ENCODE measurements at regions not wholly inside any gene's neighbourhood (a gene's known extent, or its start where the extent isn't known, plus 50 kb on each side); places are given as distances from the start of the nearest gene placed in this dataset.

- H3K4me3 ChIP-seq (ENCODE audit: low read depth, low read length): no peak overlapping the region
- POLR2A ChIA-PET: no interaction called here
- CTCF ChIA-PET: no interaction called here
- no peak for TF ChIP-seq CTCF (IDR thresholded peaks at IDR 0.05; ENCODE audit: insufficient read depth, low read length, missing control alignments)
- no peak for DNase-seq (ENCODE audit: low read depth, low spot score)
These were observed 1766.0 kb downstream of the NCAM2 start for GRCh38 chr21:22764222-22764621.

- CTCF ChIA-PET: interaction anchor here (0.6 to 3.5 kb wide), 13 partner anchors 12 to 1816 kb away, joined by 3 to 34 read pairs (median 4); partner anchors contain the start of gene NCAM2
- POLR2A ChIA-PET: no interaction called here
These were observed 1793.2 kb downstream of the NCAM2 start for GRCh38 chr21:22791376-22791775.

GRCh38 chr21:22791986-22792560, 1793.9 kb downstream of the NCAM2 start:
- DNase-seq (ENCODE audit: low read depth, low spot score): no peak
- H3K4me3 ChIP-seq (ENCODE audit: low read depth, low read length): no peak overlapping the region
- POLR2A ChIA-PET: no interaction called here
- TF ChIP-seq CTCF (IDR thresholded peaks at IDR 0.05; ENCODE audit: insufficient read depth, low read length, missing control alignments): peak; percentile 40
- CTCF ChIA-PET: interaction anchor here (0.6 to 3.5 kb wide), 13 partner anchors 12 to 1817 kb away, joined by 3 to 34 read pairs (median 4); partner anchors contain the start of gene NCAM2

More at GRCh38 chr21:22791376-22791775, 1793.2 kb downstream of the NCAM2 start:
- no peak for TF ChIP-seq CTCF (IDR thresholded peaks at IDR 0.05; ENCODE audit: insufficient read depth, low read length, missing control alignments)
- no peak overlapping the region for H3K4me3 ChIP-seq (ENCODE audit: low read depth, low read length)
- no peak for DNase-seq (ENCODE audit: low read depth, low spot score)

- DNase-seq (ENCODE audit: low read depth, low spot score): no peak
- POLR2A ChIA-PET: no interaction called here
- H3K4me3 ChIP-seq (ENCODE audit: low read depth, low read length): no peak overlapping the region
- TF ChIP-seq CTCF (IDR thresholded peaks at IDR 0.05; ENCODE audit: insufficient read depth, low read length, missing control alignments): no peak
- CTCF ChIA-PET: interaction anchor here (0.6 kb wide), 1 partner anchor 14 kb away, joined by 3 read pairs; no protein-coding TSS in a partner anchor
These were observed 1796.9 kb downstream of the NCAM2 start for GRCh38 chr21:22795091-22795490.

GRCh38 chr21:22795644-22796043, 1797.4 kb downstream of the NCAM2 start:
- no peak for DNase-seq (ENCODE audit: low read depth, low spot score)
- H3K4me3 ChIP-seq (ENCODE audit: low read depth, low read length): no peak overlapping the region
- POLR2A ChIA-PET: no interaction called here
- no peak for TF ChIP-seq CTCF (IDR thresholded peaks at IDR 0.05; ENCODE audit: insufficient read depth, low read length, missing control alignments)
- CTCF ChIA-PET: no interaction called here

GRCh38 chr21:22796147-22796546, 1797.9 kb downstream of the NCAM2 start:
- POLR2A ChIA-PET: no interaction called here
- TF ChIP-seq CTCF (IDR thresholded peaks at IDR 0.05; ENCODE audit: insufficient read depth, low read length, missing control alignments): no peak
- DNase-seq (ENCODE audit: low read depth, low spot score): no peak
- H3K4me3 ChIP-seq (ENCODE audit: low read depth, low read length): no peak overlapping the region
- CTCF ChIA-PET: no interaction called here

Measured in AG04449 (cell line).